ENCODE measurements at regions not wholly inside any gene's neighbourhood (a gene's known extent, or its start where the extent isn't known, plus 50 kb on each side); places are given as distances from the start of the nearest gene placed in this dataset.
"Not testable (repeated sequence)": the region's sequence is repeated elsewhere in the genome, so short reads cannot be mapped to it uniquely, and the experiment has no call there.

DNA sequence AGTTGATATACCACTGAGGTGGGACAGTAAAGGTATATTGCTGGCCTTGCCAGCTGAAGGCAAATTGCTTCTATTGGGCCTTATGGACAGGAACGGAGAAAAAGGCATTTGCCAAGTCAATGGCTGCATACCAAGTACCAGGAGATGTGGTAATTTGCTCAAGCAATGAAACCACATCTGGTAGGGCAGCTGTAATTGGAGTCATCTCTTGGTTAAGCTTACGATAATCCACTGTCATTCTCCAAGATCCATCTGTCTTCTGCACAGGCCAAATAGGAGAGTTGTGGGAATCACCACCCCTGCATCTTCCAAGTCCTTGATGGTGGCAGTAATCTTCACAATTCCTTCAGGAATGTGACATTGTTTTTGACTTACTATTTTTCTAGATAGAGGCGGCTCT, 350.7 kb upstream of the ADAMTS5 start:
- not testable (repeated sequence) for DNase-seq (ENCODE audit: low read depth)

DNA sequence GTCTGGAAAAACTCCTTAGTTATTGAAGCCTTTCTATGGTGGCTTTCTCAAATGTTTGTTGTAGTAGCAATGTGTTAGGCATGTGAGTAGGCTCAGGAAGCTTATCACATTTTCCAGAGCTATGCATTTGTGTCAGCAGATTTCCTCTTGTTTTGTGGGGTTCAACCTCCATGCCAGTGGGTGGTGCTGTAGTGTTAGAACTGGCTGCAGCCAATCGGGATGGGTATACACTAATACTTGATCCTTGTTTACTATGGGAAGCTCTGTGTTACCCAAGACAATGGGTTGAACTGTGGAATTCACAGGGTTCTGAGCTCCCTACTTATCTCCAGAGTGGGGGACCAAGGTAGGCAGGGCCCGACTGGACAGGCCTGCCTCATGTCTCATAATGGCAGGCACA, 348.5 kb upstream of the ADAMTS5 start:
- no peak for DNase-seq (ENCODE audit: low read depth)

DNA sequence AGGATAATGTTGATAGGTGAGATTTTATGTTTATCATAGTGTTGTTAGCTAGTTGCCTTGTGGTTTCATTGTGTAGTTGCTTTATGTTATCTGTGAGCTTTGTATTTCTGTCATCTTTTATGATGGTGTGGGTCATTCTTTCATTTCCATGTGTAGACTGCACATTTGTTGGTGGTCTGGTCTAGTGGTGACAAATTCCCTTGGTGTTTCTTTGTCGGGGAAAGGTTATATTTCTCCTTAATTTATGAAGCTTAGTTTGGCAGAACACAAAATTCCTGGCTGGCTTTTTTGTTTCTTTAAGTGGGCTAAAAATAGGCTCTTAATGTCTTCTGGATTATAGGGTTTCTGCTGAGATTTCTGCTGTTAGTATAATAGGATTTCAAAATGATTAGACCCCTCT, 347.2 kb upstream of the ADAMTS5 start:
- DNase-seq (ENCODE audit: low read depth): no peak

DNA sequence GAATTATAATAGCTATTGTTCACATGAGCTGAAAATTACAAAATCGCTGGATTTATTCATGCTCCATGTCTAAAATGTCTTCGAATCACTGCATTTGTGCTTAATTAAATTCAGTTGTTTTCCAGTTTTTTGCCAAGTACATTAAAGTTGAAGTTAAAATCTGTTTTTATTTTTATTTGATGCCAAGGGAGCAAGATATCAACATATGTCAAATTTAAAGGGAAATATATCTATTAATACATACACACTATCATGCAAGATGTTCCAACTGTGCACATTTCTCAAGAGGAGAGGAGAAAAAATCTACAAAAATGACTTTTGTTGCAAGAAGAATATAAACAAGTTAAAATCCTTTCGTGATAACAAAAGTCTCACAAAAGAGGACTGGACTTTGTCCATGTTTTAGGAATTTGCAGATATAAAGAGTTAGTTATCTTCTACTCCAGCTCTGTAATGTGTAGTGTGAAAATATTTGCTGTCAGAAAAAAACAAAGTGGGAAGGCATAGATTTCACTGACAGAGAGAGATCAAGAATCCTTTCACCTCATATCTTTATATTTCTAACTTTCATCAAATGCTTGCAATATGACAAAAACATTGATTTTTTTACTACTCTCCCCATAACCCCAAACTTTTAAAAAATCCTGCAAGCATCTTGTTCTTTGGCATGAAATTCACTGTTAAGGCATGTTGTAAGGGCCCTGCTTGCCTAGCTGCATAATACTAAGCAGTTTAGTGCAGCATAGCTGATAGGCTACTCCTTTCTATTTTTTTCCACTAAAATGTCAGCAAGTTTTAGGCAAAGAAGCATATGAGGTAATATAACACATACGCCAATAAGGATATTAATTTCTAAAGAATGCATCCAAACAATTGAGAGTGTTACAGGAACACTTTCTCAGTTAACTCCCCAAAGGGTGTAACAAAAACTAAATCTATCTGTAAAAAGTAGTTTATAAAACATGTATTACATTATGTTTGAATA, 340.2 kb upstream of the ADAMTS5 start:
- DNase-seq (ENCODE audit: low read depth): no peak

DNA sequence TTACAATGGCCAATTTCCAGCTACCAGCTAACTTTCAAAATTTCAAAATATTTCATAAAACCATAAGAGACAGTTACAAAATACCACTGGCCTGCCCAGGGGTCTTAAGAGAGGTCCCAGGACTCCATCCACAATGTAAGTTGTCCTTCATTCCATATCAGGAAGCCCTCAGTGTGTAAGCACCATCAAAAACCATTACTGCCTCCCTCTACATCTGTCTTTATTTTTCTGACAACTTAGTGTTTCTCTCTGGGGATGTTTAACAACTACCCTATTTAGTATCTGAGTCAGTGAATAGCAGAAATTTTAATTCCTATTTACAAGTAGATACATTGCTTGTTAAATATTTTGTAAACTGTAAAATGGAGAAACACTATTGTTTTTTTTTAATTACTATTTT, 339.3 kb upstream of the ADAMTS5 start:
- DNase-seq (ENCODE audit: low read depth): no peak

DNA sequence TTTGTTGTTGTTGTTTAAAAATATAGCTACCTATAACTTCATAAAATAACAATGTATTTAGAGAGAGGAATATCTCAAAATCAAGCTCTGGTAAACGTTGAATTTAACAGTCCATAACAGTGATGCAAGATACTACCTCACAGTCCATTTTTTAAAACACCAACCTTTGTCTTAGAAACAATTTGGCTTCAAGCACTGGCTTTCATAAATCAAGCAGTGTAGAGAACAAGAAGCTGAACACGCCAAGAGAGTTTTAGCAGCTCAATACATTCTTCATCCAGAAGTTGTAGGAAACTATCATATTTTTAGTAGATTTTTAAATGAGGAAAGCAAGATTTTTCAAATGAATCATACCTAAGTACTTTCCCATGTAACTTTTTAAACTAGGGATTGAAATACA, 334.3 kb upstream of the ADAMTS5 start:
- no peak for DNase-seq (ENCODE audit: low read depth)

DNA sequence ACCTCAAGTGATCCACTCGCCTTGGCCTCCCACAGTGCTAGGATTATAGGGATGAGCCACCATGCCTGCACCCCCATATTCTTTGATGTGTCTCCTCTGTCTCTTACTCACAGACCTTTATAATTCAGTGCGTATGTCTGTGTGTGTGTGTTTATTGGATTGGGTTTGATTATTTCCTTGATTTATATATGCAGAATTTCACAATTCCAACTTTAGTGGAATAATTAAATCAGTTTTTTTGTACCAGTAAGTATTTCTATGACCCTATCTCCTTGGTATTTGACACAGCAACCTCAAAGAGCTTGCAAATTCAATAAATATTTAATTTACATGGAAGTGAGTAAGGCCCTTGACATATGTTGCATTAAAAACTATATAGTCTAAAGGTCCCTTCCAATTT, 333.9 kb upstream of the ADAMTS5 start:
- no peak for DNase-seq (ENCODE audit: low read depth)

DNA sequence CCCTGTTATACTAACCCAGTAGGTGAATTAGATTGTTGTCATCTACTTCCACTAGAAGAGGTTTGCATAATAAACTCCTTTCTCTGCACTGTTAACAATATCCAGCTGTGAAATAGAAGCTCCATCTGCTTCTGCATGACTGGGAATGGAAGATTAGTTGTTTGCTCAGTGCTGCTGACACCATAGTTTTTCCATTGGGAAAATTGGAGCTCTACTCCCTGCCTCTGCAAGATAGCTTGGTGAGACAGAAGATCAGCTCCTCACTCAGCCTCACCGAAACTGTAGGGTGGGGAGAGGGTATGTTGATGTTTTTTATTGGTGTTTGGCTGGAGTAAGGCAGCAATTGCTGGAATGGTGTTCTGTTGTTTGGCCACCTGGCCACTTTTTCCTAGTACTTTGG, 331.6 kb upstream of the ADAMTS5 start:
- DNase-seq (ENCODE audit: low read depth): no peak

DNA sequence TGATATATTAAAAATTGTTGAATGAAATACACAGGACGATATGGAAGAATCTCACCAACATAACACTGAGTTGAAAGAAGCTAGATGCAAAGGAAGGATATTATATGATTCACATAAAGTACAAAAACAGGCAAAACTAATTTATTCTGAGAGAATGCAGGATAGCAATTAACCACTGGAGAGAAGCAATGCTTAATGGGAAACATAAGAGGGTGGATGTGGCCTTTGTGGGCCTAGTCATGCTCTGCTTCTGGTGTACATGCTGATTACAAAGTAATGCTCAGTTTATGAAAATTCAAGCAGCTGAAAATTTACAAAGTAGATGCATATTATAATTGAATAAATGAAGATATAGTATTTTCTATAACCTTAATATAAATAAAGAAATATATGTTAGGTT, 326.4 kb upstream of the ADAMTS5 start:
- no peak for DNase-seq (ENCODE audit: low read depth)

DNA sequence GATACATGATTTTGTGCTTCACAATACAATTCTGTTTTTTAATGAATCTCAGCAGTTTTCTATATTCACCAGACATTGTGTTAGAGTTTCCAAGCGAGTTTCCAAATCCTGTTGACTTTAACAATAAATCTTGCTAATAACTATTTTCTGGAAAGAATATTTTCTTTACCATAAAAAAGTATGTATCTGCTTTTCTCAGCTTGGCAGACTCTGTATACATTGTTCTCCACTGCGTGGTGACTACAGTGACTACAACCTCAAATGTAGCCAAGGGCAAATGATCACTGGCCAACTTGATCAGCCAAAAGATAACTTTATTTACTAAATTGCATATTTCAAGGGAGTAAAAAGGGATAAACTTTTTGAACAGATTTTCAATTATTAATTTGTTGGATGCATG, 325.9 kb upstream of the ADAMTS5 start:
- DNase-seq (ENCODE audit: low read depth): no peak

DNA sequence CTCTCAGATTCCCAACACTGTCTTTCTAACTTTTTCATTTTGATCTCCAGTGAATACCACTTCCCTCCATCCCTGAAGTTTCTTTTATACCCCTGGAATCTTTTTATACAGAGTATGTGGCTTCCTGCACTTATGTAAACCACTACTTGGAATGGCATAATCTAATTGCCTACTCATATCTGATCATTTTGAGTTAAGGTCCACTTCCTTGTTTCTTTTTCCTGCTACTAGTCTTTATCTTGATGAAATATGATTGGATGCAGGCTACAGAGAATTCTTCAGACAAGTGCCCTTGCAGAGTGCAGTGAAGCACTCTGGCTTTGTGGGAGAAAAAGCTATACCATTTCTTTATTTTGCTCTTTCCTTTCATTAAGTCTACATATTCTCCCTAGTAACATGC, 325.3 kb upstream of the ADAMTS5 start:
- DNase-seq (ENCODE audit: low read depth): no peak

DNA sequence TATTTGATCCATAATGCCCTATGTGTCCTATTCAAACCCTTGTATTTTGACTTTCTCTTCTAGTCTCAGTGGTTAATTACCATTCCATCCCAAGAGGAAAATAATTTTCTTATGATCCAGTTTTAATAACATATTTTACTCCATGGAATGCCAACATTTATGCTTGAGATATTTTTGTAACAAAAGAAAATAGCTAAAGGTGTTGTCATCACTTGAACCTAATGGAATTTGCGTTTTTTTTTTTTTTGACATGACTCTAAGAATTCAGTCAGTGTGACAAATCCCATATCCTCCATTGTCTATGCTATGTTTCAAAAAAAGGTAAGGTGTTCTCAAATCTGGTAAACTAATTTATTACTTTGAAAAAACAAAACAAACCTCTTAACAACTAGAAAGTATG, 324.1 kb upstream of the ADAMTS5 start:
- no peak for DNase-seq (ENCODE audit: low read depth)

DNA sequence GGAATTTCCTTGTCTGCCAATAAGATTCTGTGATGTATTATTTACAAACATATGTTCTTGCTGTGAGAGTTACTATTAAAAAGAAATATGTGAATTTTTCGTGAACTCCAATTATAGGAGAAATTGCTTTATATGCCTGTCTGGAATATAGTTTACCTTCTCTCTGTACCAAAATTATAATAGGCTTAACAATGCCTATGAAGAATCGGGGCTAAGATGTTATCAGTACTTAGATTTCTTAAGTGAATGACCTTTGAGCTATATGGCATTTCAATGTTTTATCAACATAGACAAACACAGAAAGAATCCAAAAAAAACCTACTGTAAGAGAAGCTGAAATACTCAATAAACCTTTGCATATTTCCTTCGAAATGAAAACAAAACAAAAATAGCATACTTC, 323.1 kb upstream of the ADAMTS5 start:
- DNase-seq (ENCODE audit: low read depth): no peak

DNA sequence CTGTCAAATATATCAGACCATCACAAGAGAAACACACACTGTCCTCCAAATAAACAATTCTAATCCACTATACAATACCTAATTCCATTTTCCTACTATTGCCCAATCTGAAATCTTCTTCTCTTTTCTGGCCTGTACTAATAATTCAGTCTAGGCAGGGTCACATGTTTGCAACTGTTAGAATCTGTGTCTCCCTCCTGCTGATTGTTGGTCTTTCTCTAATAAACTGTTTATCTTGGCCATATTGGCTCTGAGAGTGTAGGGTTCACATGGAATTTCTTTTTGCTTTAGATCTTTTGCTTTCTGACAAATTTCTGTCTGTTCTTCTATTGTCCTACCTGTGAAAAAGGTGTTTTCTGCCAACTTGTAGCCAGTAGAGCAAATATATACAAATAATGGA, 319.9 kb upstream of the ADAMTS5 start:
- no peak for DNase-seq (ENCODE audit: low read depth)

DNA sequence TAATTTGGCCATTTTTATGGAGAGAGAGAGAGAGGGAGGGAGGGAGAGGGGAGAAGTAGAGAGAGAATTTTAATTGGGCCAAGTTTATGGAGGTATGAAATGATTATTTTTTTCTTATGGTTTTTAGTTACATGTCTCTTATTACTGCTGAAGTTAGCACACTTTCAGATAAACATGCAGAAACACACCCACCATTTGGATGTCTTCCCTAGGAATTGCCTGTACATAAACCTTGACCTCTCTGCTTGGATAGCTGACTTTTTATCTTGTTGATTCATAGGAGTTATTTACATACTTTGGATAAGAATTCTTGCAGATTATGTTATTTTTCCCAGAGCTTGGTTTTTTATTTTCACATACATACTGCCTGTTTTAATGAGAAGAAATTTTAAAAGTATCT, 310.2 kb upstream of the ADAMTS5 start:
- no peak for DNase-seq (ENCODE audit: low read depth)

DNA sequence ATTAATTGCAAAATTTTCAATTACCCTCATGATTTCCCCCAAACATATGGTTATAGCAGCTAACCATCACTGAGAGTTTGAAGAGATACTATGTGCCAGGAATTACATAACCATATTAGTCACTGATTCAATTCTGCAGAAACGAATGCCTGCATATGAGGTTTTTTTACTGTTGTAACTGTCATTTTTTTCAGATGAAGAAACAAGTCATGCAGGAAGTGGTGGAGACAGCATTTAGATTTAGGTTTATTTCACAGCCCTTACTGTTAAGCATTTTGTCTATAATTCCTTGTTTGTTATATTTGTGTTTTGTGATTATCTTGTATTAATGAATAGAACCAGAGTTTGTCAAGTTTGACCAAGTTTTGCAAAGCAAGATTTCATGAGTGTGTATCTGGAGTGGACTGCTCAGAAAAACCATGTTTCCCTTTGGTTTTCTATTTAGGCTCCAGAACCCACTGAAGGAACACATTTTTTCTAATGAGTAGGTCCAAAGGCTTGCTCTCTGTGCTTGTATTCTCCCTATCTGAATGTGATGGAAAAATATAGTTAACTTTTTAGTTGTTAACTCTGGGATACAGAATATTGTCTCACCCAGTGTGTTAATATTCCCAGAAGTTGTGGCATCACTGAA, 308.5 kb upstream of the ADAMTS5 start:
- no peak for DNase-seq (ENCODE audit: low read depth)

DNA sequence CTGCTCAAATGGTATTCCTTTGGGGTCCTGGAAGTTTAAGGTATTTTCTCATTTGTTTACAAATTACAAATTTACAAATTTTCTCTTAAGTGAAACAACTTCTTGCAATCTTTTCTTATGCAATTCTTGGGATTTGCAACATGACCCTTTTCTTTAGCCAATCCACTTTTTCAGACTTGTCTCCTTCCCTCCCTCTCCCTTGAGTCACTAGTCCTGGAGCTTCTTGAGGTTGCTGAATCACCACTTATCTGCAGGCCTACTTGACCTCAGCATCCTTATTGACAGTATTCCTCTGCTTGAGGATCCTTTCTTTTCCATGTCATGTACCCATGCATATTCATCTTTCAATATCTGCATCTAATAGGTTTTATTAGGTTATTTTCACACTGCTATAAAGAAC, 302.8 kb upstream of the ADAMTS5 start:
- DNase-seq (ENCODE audit: low read depth): no peak

DNA sequence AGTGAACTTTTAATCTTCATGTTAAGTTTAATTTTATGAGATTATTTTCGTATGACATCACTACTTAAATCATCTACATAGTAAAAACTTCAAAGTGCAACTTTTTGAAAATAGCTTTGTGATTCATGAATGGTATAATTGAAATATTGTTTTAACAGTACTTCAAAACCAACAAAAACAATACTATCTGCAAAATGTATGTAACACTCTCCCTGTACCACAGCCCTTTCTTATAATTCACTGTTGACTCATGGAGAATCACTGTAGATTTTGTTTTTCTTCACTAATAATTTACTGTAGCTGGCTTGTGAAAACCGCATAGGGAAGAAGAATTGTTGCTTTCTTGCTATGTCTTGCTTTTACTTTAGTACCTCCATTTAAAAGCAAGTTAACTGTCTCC, 301.4 kb upstream of the ADAMTS5 start:
- no peak for DNase-seq (ENCODE audit: low read depth)

DNA sequence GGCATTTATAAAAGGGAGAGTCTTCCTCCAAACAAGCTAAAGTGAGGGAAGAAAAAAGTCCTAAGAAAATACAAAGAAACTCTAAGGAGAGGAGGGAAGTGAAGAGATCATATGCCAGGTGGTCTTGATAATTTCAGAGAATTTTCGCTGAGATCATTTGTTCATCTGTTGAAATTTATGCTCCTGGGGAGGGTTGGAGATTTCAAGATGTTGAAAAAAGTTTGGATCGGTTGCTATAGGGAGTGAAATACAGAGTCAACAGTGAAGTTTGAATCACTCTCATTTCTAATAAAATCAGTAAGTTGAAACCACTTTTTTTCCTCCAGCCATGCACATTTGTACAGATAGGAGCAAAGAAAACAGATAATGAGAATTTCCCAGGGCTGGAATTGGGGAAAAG, 299.1 kb upstream of the ADAMTS5 start:
- no peak for DNase-seq (ENCODE audit: low read depth)

DNA sequence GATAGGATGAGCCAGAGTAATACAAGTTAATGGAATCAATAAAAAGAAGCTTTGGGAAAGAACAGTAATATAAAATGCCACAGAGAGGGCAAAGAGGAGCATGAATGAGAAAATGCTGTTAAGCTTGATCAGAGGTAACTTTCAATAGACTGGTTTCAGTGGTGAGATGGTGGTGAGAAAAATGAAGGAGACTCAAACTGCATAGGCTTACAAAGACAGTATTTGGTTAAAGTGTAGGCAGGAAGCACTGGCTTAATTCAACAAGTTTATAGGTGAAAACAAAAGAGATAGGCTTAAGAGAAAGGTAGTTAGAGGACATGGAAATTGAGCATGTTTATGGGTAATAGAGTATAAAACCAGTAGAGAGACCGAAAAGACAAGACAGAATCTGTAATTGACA, 298.6 kb upstream of the ADAMTS5 start:
- no peak for DNase-seq (ENCODE audit: low read depth)

DNA sequence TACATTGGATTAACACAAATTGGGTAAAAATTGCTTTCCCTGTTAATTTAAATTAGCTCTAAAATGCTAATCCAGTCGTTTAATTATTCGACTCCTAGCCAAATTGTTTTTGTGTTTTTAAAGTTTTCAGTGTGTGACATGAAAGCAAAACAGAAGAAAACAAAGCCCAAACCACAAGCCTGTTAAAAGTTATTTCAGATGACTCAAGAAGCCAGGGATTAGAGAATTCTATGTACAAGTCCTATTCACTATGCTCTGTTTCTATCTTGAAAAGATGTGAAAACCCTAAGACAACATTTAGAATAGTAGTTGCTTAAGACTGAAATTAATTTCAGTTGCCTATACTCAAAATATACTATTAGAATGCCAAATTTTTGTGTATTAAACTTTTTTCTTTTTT, 294.8 kb upstream of the ADAMTS5 start:
- no peak for DNase-seq (ENCODE audit: low read depth)

DNA sequence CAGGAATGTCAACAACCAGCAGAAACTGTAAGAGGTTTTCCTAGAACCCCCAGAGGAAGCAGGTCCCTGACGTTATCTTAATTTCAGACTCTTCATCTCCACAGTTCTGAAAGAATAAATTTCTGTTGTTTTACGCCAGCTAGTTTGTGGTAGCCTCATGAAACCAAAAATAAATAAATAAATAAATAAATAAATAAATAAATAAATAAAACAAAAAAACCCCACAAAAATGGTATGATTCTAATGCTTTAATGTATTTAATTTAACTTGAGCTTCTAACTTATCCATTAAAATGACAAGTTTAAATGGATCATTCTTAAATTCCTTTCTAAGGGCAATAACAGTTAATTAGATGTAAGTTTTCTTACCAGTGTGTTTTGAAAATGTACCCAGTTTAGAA, 293.8 kb upstream of the ADAMTS5 start:
- DNase-seq (ENCODE audit: low read depth): no peak

DNA sequence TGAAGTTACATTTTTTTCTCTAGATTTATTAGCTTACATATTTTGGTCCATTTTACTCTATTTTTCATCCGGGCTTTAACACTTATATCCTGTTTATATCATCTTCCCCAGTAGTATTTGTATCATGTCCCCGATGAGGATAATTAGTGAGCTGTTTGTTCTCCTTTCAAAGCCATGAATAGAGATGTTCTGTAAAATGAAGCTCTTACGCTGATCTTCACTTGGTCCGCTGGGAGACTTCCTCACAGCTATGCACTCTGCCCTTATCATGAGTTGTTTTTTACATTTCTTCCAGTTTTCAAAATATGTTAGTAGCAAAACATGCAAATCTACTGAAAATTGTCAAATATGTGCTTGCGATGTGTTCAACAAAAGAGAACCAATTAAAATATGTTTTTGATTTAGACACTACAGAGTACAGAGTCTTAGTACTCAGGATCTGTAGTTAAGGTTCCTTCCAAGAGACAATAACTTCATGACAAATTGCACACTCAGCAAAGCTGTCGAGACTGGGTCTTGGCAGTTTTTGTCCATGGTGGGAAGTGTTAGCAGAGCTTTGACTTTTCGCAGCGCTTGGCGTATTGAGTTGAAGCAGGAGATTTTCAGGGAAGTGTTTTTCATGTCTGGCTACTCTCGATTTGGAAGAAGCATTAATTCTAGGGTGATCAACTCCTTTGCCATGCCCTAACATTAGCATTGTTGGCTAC, 292.0 kb upstream of the ADAMTS5 start:
- DNase-seq (ENCODE audit: low read depth): no peak
